Adipocyte (in vitro differentiated cells): ENCODE measurements at regions not wholly inside any gene's neighbourhood (a gene's known extent, or its start where the extent isn't known, plus 50 kb on each side); places are given as distances from the start of the nearest gene placed in this dataset.
"Not testable (repeated sequence)": the region's sequence is repeated elsewhere in the genome, so short reads cannot be mapped to it uniquely, and the experiment has no call there.

Experiments used
- DNase-seq: peaks from one replicate; pipeline ENCODE4 v3.0.0-alpha.2; 2015; ENCODE audit warnings: low read depth
- H3K27me3 ChIP-seq: replicated peaks from 2 replicates; pipeline ENCODE4 v1.7.0; 2013; ENCODE audit warnings: mild to moderate bottlenecking, low read length, moderate library complexity; ENCODE audit not compliant: control insufficient read depth, insufficient read depth
- H3K36me3 ChIP-seq: 2 replicates; pipeline ENCODE4 v1.7.0; 2013; ENCODE audit warnings: low read length, mild to moderate bottlenecking, moderate library complexity; ENCODE audit not compliant: control insufficient read depth, insufficient read depth, severe bottlenecking
- H3K4me1 ChIP-seq: 2 replicates; pipeline ENCODE4 v1.7.0; 2013; ENCODE audit warnings: mild to moderate bottlenecking, low read length, moderate library complexity; ENCODE audit not compliant: control insufficient read depth, insufficient read depth
- H3K4me3 ChIP-seq: 2 replicates; pipeline ENCODE4 v1.7.0; 2013; ENCODE audit warnings: mild to moderate bottlenecking, low read length, moderate library complexity
- H3K9ac ChIP-seq: 2 replicates; pipeline ENCODE4 v1.7.0; 2013; ENCODE audit warnings: mild to moderate bottlenecking, low read length, moderate library complexity
- H3K9me3 ChIP-seq: 2 replicates; pipeline ENCODE4 v1.7.0; 2013; ENCODE audit warnings: mild to moderate bottlenecking, low read length, moderate library complexity; ENCODE audit not compliant: control insufficient read depth

- Histone ChIP-seq H3K9ac (no peak overlapping the region), H3K27me3 (no peaks in the 10 kb centered on the region), H3K36me3 (no peaks in the 10 kb centered on the region), H3K4me1 (no peaks in the 10 kb centered on the region), H3K4me3 (no peak overlapping the region), H3K9me3 (peaks cover 3% of the 10 kb centered on the region)
- no peak for DNase-seq
These were observed 200.7 kb upstream of the ECI2 start for GRCh38 chr6:4336084-4336483.

GRCh38 chr6:4334158-4334740, 198.9 kb upstream of the ECI2 start:
- H3K4me3 ChIP-seq, H3K9ac ChIP-seq, H3K4me1 ChIP-seq, H3K9me3 ChIP-seq, H3K27me3 ChIP-seq, H3K36me3 ChIP-seq, DNase-seq: not testable (repeated sequence)

DNA sequence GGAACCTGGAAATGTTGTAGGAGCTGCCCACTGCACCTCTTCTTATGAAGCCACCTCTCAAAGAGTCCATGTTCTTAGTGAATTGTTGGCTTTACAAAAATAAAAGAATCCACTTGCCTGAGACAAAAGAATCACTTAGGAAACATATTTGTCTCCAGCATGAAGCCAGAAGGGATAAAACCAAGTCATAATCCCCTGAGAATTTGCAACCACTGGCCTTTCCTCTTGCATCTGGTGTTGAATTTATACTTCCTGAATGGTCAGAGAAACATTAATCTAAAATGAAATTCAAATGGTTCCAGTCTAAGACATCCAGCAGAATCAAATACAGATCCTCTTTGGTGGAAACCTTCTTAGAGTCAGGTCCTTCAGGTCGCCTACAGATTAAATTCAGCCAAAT, 192.5 kb upstream of the ECI2 start:
- H3K36me3 ChIP-seq, result no peaks in the 10 kb centered on the region
- no peaks in the 10 kb centered on the region for H3K9me3 ChIP-seq
- no peaks in the 10 kb centered on the region for H3K27me3 ChIP-seq
- peaks cover 8% of the 10 kb centered on the region for H3K4me1 ChIP-seq
- DNase-seq, result no peak
- no peak overlapping the region for H3K9ac ChIP-seq
- no peak overlapping the region for H3K4me3 ChIP-seq

DNA sequence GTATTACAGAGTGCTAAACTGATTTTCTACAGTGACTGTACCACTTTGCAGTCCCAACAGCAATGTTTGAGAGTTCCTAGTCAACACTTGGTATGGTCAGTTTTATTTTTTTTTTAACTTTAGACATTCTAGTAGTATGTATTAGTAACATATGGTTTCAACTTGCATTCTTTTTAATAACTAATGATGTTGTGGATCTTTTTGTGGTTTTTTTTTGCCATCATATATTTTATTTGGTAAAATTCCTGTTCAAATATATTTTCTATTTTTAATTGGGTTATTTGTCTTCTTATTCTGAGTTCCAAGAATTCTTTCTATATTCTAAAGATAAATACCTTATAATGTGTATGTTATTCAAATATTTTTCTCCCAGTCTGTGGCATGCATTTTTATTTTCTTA, 189.4 kb upstream of the ECI2 start:
- DNase-seq, result no peak
- peaks cover 39% of the 10 kb centered on the region for H3K4me1 ChIP-seq
- no peaks in the 10 kb centered on the region for H3K9me3 ChIP-seq
- no peak overlapping the region for H3K9ac ChIP-seq
- no peaks in the 10 kb centered on the region for H3K27me3 ChIP-seq
- H3K36me3 ChIP-seq, result no peaks in the 10 kb centered on the region
- H3K4me3 ChIP-seq, result no peak overlapping the region

GRCh38 chr6:4323322-4323721, 187.9 kb upstream of the ECI2 start:
- no peaks in the 10 kb centered on the region for H3K36me3 ChIP-seq
- H3K9me3 ChIP-seq, result no peaks in the 10 kb centered on the region
- no peaks in the 10 kb centered on the region for H3K27me3 ChIP-seq
- peaks cover 41% of the 10 kb centered on the region for H3K4me1 ChIP-seq
- DNase-seq, result no peak
- no peak overlapping the region for H3K9ac ChIP-seq
- H3K4me3 ChIP-seq, result no peak overlapping the region

- Histone ChIP-seq H3K4me3 (no peak overlapping the region), H3K36me3 (no peaks in the 10 kb centered on the region), H3K9me3 (no peaks in the 10 kb centered on the region), H3K9ac (no peak overlapping the region), H3K27me3 (no peaks in the 10 kb centered on the region), H3K4me1 (peaks cover 42% of the 10 kb centered on the region)
- DNase-seq, result peak; percentile 52
These were observed 187.5 kb upstream of the ECI2 start for GRCh38 chr6:4322846-4323309.

- Histone ChIP-seq H3K27me3 (no peaks in the 10 kb centered on the region), H3K9me3 (no peaks in the 10 kb centered on the region), H3K36me3 (no peaks in the 10 kb centered on the region), H3K9ac (no peak overlapping the region), H3K4me3 (no peak overlapping the region), H3K4me1 (peaks cover 48% of the 10 kb centered on the region)
- DNase-seq, result no peak
These were observed 186.9 kb upstream of the ECI2 start for GRCh38 chr6:4322134-4322845.

- H3K9ac ChIP-seq, result peak overlapping the region; percentile 49
- no peaks in the 10 kb centered on the region for H3K9me3 ChIP-seq
- no peak overlapping the region for H3K4me3 ChIP-seq
- peak; percentile 82 for DNase-seq
- H3K4me1 ChIP-seq, result peaks cover 57% of the 10 kb centered on the region
- no peaks in the 10 kb centered on the region for H3K27me3 ChIP-seq
- H3K36me3 ChIP-seq, result no peaks in the 10 kb centered on the region
These were observed 185.5 kb upstream of the ECI2 start for GRCh38 chr6:4320860-4321259.

- no peaks in the 10 kb centered on the region for H3K9me3 ChIP-seq
- H3K4me1 ChIP-seq, result peaks cover 57% of the 10 kb centered on the region
- H3K27me3 ChIP-seq, result no peaks in the 10 kb centered on the region
- peak overlapping the region; percentile 49 for H3K9ac ChIP-seq
- DNase-seq, result peak; percentile 68
- no peaks in the 10 kb centered on the region for H3K36me3 ChIP-seq
- H3K4me3 ChIP-seq, result no peak overlapping the region
These were observed 184.8 kb upstream of the ECI2 start for GRCh38 chr6:4319981-4320683.

GRCh38 chr6:4318321-4318720, 182.9 kb upstream of the ECI2 start:
- Histone ChIP-seq H3K9ac (no peak overlapping the region), H3K27me3 (no peaks in the 10 kb centered on the region), H3K36me3 (no peaks in the 10 kb centered on the region), H3K4me3 (no peak overlapping the region), H3K9me3 (no peaks in the 10 kb centered on the region), H3K4me1 (peaks cover 57% of the 10 kb centered on the region)
- DNase-seq, result no peak

GRCh38 chr6:4316867-4317400, 181.6 kb upstream of the ECI2 start:
- Histone ChIP-seq H3K4me3 (peak overlapping the region; percentile 21), H3K9ac (peak overlapping the region; percentile 60), H3K27me3 (no peaks in the 10 kb centered on the region), H3K4me1 (peaks cover 49% of the 10 kb centered on the region), H3K36me3 (no peaks in the 10 kb centered on the region), H3K9me3 (peaks cover 3% of the 10 kb centered on the region)
- peak; percentile 36 for DNase-seq
